Tibial artery (tissue), 4 donors: ENCODE measurements at regions not wholly inside any gene's neighbourhood (a gene's known extent, or its start where the extent isn't known, plus 50 kb on each side); places are given as distances from the start of the nearest gene placed in this dataset.

Experiments
- DNase-seq, 2 donors: peaks; one replicate each; pipeline ENCODE4 v3.0.0-alpha.2; 2019
- H3K27ac ChIP-seq, 2 donors: fragments of 200-600 bp; sonication (generic) in 1 of 2; 1 replicate in 1 of 2; 2 replicates in 1 of 2; pipeline ENCODE4 v1.5.1; 2018 to 2019; ENCODE audit warnings: mild to moderate bottlenecking in 1 of 2
- H3K27me3 ChIP-seq, 2 donors: fragments of 200-600 bp; sonication (generic) in 1 of 2; one replicate each; pipeline versions ENCODE4 v1.5.1 to v1.6.0; 2016 to 2019
- H3K36me3 ChIP-seq, 3 donors: fragments of 200-600 bp; sonication (generic) in 2 of 3; one replicate each; pipeline ENCODE4 v1.5.1; 2016 to 2019; ENCODE audit warnings: mild to moderate bottlenecking in 2 of 3
- H3K4me1 ChIP-seq, 4 donors: fragments of 200-600 bp; sonication (generic) in 2 of 4; 1 replicate in 3 of 4; 2 replicates in 1 of 4; pipeline ENCODE4 v1.5.1; 2016 to 2019
- H3K4me3 ChIP-seq, 2 donors: fragments of 200-600 bp; sonication (generic) in 1 of 2; 1 replicate in 1 of 2; 2 replicates in 1 of 2; pipeline ENCODE4 v1.5.1; 2018 to 2019; ENCODE audit warnings: mild to moderate bottlenecking in 2 of 2
- H3K9me3 ChIP-seq, 3 donors: fragments of 200-600 bp; sonication (generic) in 1 of 3; one replicate each; pipeline ENCODE4 v1.5.1; 2016 to 2019
- intact Hi-C: fragments of 100-400 bp; cut with DNase I; formaldehyde crosslinking; loops from one replicate; pipeline ENCODE4 v1.15.0; 2023; ENCODE audit warnings: low total_unique reads
- TF ChIP-seq, protein P1 (sequence below), 2 experiments: fragments of 200-600 bp in 1 of 2; fragments of 450-650 bp in 1 of 2; IDR thresholded peaks; one replicate each; pipeline ENCODE4 v1.5.1; 2017 to 2019; ENCODE audit warnings: antibody characterized with exemption in 2 of 2, mild to moderate bottlenecking in 1 of 2, moderate library complexity in 1 of 2

GRCh38 chr4:86543560-86544309 is 50.4 kb upstream of the PTPN13 start:
- Histone ChIP-seq H3K27me3 (no peaks in the 10 kb centered on the region), H3K9me3 (no peaks in the 10 kb centered on the region), H3K4me3 (no peak overlapping the region), H3K4me1 (peaks cover 0 to 8% (median 0%) of the 10 kb centered on the region in 4 donors), H3K36me3 (no peaks in the 10 kb centered on the region), H3K27ac (no peak overlapping the region)
- intact Hi-C loops, result no loop called here
- TF ChIP-seq, protein P1, sequence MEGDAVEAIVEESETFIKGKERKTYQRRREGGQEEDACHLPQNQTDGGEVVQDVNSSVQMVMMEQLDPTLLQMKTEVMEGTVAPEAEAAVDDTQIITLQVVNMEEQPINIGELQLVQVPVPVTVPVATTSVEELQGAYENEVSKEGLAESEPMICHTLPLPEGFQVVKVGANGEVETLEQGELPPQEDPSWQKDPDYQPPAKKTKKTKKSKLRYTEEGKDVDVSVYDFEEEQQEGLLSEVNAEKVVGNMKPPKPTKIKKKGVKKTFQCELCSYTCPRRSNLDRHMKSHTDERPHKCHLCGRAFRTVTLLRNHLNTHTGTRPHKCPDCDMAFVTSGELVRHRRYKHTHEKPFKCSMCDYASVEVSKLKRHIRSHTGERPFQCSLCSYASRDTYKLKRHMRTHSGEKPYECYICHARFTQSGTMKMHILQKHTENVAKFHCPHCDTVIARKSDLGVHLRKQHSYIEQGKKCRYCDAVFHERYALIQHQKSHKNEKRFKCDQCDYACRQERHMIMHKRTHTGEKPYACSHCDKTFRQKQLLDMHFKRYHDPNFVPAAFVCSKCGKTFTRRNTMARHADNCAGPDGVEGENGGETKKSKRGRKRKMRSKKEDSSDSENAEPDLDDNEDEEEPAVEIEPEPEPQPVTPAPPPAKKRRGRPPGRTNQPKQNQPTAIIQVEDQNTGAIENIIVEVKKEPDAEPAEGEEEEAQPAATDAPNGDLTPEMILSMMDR (IDR thresholded peaks at IDR 0.05), result no peak
- no peak for DNase-seq

DNA sequence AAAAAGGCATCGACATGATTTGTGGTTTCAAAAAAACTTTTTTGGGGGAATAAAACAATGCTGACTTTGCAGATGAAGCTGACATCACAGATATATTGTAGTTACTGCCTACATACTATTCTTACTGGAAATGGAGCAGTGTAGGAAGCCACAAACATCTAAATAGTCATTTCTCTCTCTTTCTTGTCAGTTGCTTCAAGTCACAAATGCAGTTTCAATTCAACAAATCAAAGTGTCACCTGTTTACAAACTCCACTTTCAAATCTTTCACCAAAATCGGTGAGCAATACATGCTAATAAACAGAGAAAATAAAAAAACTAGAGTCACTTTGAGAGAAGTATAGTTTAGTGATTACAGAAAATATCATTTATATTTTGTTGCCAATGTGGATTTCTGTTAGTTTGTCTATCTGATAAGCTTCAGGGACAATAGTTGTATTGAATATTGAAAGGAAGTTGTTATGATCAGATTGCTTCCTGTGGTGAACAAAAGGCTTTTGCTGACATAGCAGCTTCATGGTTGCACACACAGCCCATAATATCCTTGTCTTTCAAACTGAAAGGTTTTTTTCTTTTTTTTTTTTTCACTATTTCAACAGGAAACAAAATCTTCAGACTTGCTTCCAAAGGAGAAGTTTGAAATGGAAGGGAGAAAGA is 49.7 kb upstream of the PTPN13 start:
- TF ChIP-seq, protein P1 (IDR thresholded peaks at IDR 0.05), result no peak
- DNase-seq, result no peak
- Histone ChIP-seq H3K9me3 (no peaks in the 10 kb centered on the region), H3K27me3 (no peaks in the 10 kb centered on the region), H3K4me1 (peaks cover 0 to 8% (median 0%) of the 10 kb centered on the region in 4 donors), H3K36me3 (no peaks in the 10 kb centered on the region), H3K4me3 (no peak overlapping the region), H3K27ac (no peak overlapping the region)
- intact Hi-C loops, result no loop called here
